Esophagus muscularis mucosa (tissue), 4 donors: ENCODE measurements at regions not wholly inside any gene's neighbourhood (a gene's known extent, or its start where the extent isn't known, plus 50 kb on each side); places are given as distances from the start of the nearest gene placed in this dataset.

Source experiments
- DNase-seq: peaks from one replicate; pipeline ENCODE4 v3.0.0-alpha.2; 2017; ENCODE audit errors: extremely low spot score
- H3K27ac ChIP-seq, 4 donors: fragments of 200-600 bp; sonication (generic); replicated peaks in 1 of 4; 1 replicate in 3 of 4; 2 replicates in 1 of 4; pipeline ENCODE4 v1.5.1; 2016 to 2019; ENCODE audit warnings: mild to moderate bottlenecking in 1 of 4
- H3K27me3 ChIP-seq, 4 donors: fragments of 200-600 bp; sonication (generic); one replicate each; pipeline versions ENCODE4 v1.5.1 to v1.6.0; 2016 to 2019
- H3K36me3 ChIP-seq, 4 donors: fragments of 200-600 bp; sonication (generic); one replicate each; pipeline ENCODE4 v1.5.1; 2016 to 2019
- H3K4me1 ChIP-seq, 4 donors: fragments of 200-600 bp; sonication (generic); one replicate each; pipeline ENCODE4 v1.5.1; 2016 to 2019
- H3K4me3 ChIP-seq, 4 donors: fragments of 200-600 bp; sonication (generic); 1 replicate in 2 of 4; 2 replicates in 2 of 4; pipeline ENCODE4 v1.5.1; 2016 to 2019; ENCODE audit warnings: mild to moderate bottlenecking in 4 of 4, moderate library complexity in 1 of 4
- H3K9me3 ChIP-seq, 4 donors: fragments of 200-600 bp; sonication (generic); 1 replicate in 3 of 4; 2 replicates in 1 of 4; pipeline ENCODE4 v1.5.1; 2016 to 2019
- CTCF ChIP-seq, 3 experiments: fragments of 200-600 bp in 2 of 3; fragments of 450-650 bp in 1 of 3; sonication (generic) in 2 of 3; IDR thresholded peaks; one replicate each; pipeline ENCODE4 v1.5.1; 2017 to 2019; ENCODE audit warnings: antibody characterized with exemption in 3 of 3, mild to moderate bottlenecking in 2 of 3, moderate library complexity in 1 of 3
- EP300 ChIP-seq: sonication (generic); formaldehyde crosslinking; IDR thresholded peaks from one replicate; pipeline ENCODE4 v1.6.1; 2017; ENCODE audit warnings: antibody characterized with exemption
- POLR2A ChIP-seq: fragments of 450-650 bp; IDR thresholded peaks from one replicate; pipeline ENCODE4 v1.6.1; 2017; ENCODE audit warnings: antibody characterized with exemption, moderate library complexity, mild to moderate bottlenecking, low read depth
- POLR2AphosphoS5 ChIP-seq, 2 donors: sonication (generic); formaldehyde crosslinking; IDR thresholded peaks; one replicate each; pipeline ENCODE4 v1.6.1; 2017; ENCODE audit warnings: antibody characterized with exemption in 2 of 2
- WGBS: methylation state at CpG from one replicate; pipeline ENCODE4 v1.1.5; 2018; 5-methylcytosine and 5-hydroxymethylcytosine counted together
- intact Hi-C: fragments of 100-400 bp; cut with DNase I; formaldehyde crosslinking; loops from one replicate; pipeline ENCODE4 v1.15.1; 2023

DNA sequence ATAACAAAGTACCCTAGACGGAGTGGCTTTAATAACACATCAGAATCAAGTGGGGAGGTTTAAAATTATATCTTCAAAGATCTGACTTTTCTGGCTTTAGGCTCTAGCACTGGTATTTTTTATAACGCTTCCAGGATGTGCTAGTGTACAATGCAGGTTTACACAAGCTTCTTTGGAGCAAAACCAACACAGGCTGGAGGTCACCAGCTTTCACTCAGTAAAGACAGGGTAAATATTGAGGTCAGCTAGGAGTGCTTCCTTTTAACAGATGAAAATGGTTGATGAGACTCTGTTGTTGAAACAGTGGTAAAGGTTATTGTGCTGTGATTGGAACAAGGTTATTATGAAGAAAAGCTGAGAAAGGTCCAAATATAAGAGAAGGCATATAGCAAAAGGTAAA lies 414.2 kb downstream of the TAF11L14 start:
- DNase-seq: no peak
- no peaks in the 10 kb centered on the region for H3K9me3 ChIP-seq
- H3K36me3 ChIP-seq: no peaks in the 10 kb centered on the region
- no peak overlapping the region for H3K4me3 ChIP-seq
- WGBS: 23% methylated on average over 2 of the region's 2 CpGs
- H3K4me1 ChIP-seq: no peaks in the 10 kb centered on the region
- intact Hi-C loops: no loop called here
- TF ChIP-seq POLR2AphosphoS5 (IDR thresholded peaks at IDR 0.05) (no peak), EP300 (no peak), POLR2A (no peak), CTCF (IDR thresholded peaks at IDR 0.05) (no peak)
- H3K27me3 ChIP-seq: no peaks in the 10 kb centered on the region
- no peak overlapping the region for H3K27ac ChIP-seq

DNA sequence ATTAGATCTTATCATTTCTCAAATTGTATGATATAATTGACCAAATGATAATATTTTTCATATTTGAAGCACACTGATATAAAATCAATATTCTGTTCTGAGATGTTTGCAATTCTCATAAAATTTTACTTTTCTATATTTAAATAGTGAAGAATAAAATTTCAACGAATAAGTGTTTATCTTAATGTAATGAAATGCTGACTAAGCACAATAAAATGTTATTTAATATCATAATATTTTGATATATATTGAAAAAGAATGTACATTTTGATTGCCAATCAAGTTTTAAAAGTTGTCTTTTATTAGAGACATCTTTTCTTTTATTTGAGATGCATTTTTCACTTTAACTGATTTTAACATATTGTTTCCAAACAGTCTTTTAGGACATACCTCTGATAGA lies 416.1 kb downstream of the TAF11L14 start:
- Histone ChIP-seq H3K27ac (no peak overlapping the region), H3K36me3 (no peaks in the 10 kb centered on the region), H3K4me1 (no peaks in the 10 kb centered on the region), H3K4me3 (no peak overlapping the region), H3K9me3 (no peaks in the 10 kb centered on the region), H3K27me3 (no peaks in the 10 kb centered on the region)
- intact Hi-C loops: no loop called here
- TF ChIP-seq POLR2AphosphoS5 (IDR thresholded peaks at IDR 0.05) (no peak), POLR2A (no peak)
- no peak for DNase-seq
- 76% methylated on average over 1 of the region's 1 CpG for WGBS

DNA sequence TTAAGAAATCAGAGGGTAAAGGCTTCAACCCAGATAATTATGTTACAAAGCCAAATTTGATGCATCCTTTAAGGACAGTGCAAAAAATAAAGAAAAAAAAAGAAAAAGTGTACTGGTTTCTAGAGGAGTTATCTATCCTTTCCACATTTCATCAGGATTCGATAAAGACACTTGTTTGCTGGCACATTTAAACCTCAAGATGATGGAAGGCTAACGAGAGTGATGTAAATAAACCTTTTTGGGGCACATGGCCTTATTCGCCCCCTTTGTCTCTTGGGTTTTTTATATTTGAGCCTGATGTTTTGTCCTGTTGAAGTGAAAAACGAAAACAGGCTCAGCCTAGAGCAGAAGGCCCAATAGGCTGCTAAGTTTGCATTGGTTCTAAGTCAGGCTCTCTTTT lies 416.5 kb downstream of the TAF11L14 start:
- no peaks in the 10 kb centered on the region for H3K9me3 ChIP-seq
- no peaks in the 10 kb centered on the region for H3K36me3 ChIP-seq
- no peaks in the 10 kb centered on the region for H3K4me1 ChIP-seq
- no peak overlapping the region for H3K27ac ChIP-seq
- intact Hi-C loops: no loop called here
- TF ChIP-seq EP300 (no peak), CTCF (IDR thresholded peaks at IDR 0.05) (no peak), POLR2AphosphoS5 (IDR thresholded peaks at IDR 0.05) (no peak), POLR2A (no peak)
- no peak overlapping the region for H3K4me3 ChIP-seq
- H3K27me3 ChIP-seq: no peaks in the 10 kb centered on the region
- DNase-seq: no peak
- 78% methylated on average over 4 of the region's 4 CpGs for WGBS

- H3K36me3 ChIP-seq: no peaks in the 10 kb centered on the region
- TF ChIP-seq POLR2AphosphoS5 (IDR thresholded peaks at IDR 0.05): no peak
- no peak for TF ChIP-seq EP300
- TF ChIP-seq CTCF (IDR thresholded peaks at IDR 0.05): no peak
- no peak for TF ChIP-seq POLR2A
- H3K27me3 ChIP-seq: no peaks in the 10 kb centered on the region
- no peaks in the 10 kb centered on the region for H3K4me1 ChIP-seq
- H3K27ac ChIP-seq: no peak overlapping the region
- intact Hi-C loops: no loop called here
- DNase-seq: no peak
- WGBS: 27% methylated on average over 1 of the region's 1 CpG
- H3K4me3 ChIP-seq: no peak overlapping the region
- H3K9me3 ChIP-seq: no peaks in the 10 kb centered on the region
These were observed 417.7 kb downstream of the TAF11L14 start for GRCh38 chr5:18051953-18052352.

- no peak overlapping the region for H3K4me3 ChIP-seq
- DNase-seq: no peak
- no peak overlapping the region for H3K27ac ChIP-seq
- no peaks in the 10 kb centered on the region for H3K4me1 ChIP-seq
- no peaks in the 10 kb centered on the region for H3K36me3 ChIP-seq
- H3K27me3 ChIP-seq: no peaks in the 10 kb centered on the region
- H3K9me3 ChIP-seq: no peaks in the 10 kb centered on the region
- intact Hi-C loops: no loop called here
- WGBS: 85% methylated on average over 3 of the region's 3 CpGs
- TF ChIP-seq POLR2A (no peak), CTCF (IDR thresholded peaks at IDR 0.05) (no peak), EP300 (no peak), POLR2AphosphoS5 (IDR thresholded peaks at IDR 0.05) (no peak)
These were observed 418.3 kb downstream of the TAF11L14 start for GRCh38 chr5:18052569-18052968.
